ENCODE measurements at regions not wholly inside any gene's neighbourhood (a gene's known extent, or its start where the extent isn't known, plus 50 kb on each side); places are given as distances from the start of the nearest gene placed in this dataset.

DNA sequence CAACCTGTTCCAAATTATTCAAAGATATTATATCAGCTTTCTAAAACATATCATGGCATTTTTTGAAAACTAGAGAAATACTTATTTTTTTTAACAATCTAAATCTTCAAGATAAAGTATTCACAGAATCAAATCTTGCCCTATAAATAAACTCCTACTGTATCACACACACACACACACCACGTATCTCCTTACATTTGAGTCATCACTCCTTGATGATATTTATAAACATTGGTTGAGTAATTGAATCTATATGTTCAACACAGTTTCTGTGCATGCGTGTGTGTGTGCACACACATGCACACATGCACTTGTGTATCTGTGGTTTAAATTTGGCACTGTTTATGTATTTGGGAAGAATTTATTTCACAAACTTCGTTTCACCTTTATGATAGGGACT is 1716.4 kb downstream of the EFNA5 start:
- no peak overlapping the region for H3K4me3 ChIP-seq (ENCODE audit: insufficient read depth, low read depth, low read length)
- H3K36me3 ChIP-seq (ENCODE audit: insufficient read depth, low read length): no peaks in the 10 kb centered on the region
- no peaks in the 10 kb centered on the region for H3K4me1 ChIP-seq (ENCODE audit: insufficient read depth, low read length)
- no peak overlapping the region for H3K4me2 ChIP-seq (ENCODE audit: low read length)
- H3K27me3 ChIP-seq (ENCODE audit: insufficient read depth, low read length): no peaks in the 10 kb centered on the region
- H4K20me1 ChIP-seq (ENCODE audit: insufficient read depth, low read length): no peaks in the 10 kb centered on the region
- H3K36me3 Mint-ChIP-seq (ENCODE audit: low read depth, unreplicated experiment): no peaks in the 10 kb centered on the region
- H3K9ac ChIP-seq (ENCODE audit: low read length): no peak overlapping the region
- H3K79me2 ChIP-seq (ENCODE audit: insufficient read depth, low read length): no peaks in the 10 kb centered on the region
- no peaks in the 10 kb centered on the region for H3K27me3 Mint-ChIP-seq (ENCODE audit: low read depth, unreplicated experiment)
- H3K4me1 Mint-ChIP-seq (ENCODE audit: low read depth, unreplicated experiment): peaks cover 9% of the 10 kb centered on the region
- TF ChIP-seq, protein P1, sequence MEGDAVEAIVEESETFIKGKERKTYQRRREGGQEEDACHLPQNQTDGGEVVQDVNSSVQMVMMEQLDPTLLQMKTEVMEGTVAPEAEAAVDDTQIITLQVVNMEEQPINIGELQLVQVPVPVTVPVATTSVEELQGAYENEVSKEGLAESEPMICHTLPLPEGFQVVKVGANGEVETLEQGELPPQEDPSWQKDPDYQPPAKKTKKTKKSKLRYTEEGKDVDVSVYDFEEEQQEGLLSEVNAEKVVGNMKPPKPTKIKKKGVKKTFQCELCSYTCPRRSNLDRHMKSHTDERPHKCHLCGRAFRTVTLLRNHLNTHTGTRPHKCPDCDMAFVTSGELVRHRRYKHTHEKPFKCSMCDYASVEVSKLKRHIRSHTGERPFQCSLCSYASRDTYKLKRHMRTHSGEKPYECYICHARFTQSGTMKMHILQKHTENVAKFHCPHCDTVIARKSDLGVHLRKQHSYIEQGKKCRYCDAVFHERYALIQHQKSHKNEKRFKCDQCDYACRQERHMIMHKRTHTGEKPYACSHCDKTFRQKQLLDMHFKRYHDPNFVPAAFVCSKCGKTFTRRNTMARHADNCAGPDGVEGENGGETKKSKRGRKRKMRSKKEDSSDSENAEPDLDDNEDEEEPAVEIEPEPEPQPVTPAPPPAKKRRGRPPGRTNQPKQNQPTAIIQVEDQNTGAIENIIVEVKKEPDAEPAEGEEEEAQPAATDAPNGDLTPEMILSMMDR (IDR thresholded peaks at IDR 0.05; ENCODE audit: insufficient read depth, low read depth, low read length): no peak
- no peak for TF ChIP-seq EZH2 (IDR thresholded peaks at IDR 0.05; ENCODE audit: insufficient read depth, low read length)
- H3K27ac ChIP-seq (ENCODE audit: low read depth, low read length): no peak overlapping the region
- no peaks in the 10 kb centered on the region for H3K9me3 ChIP-seq (ENCODE audit: insufficient read depth, low read depth, low read length)
- FAIRE-seq: no peak
- no peak overlapping the region for H3K27ac Mint-ChIP-seq (ENCODE audit: unreplicated experiment)
- H3K9me3 Mint-ChIP-seq (ENCODE audit: unreplicated experiment): no peaks in the 10 kb centered on the region
- no peak overlapping the region for H2AFZ ChIP-seq (ENCODE audit: low read depth, low read length)
- H3K4me3 Mint-ChIP-seq (ENCODE audit: unreplicated experiment): no peak overlapping the region
- no peak for DNase-seq (ENCODE audit: low read depth)

DNA sequence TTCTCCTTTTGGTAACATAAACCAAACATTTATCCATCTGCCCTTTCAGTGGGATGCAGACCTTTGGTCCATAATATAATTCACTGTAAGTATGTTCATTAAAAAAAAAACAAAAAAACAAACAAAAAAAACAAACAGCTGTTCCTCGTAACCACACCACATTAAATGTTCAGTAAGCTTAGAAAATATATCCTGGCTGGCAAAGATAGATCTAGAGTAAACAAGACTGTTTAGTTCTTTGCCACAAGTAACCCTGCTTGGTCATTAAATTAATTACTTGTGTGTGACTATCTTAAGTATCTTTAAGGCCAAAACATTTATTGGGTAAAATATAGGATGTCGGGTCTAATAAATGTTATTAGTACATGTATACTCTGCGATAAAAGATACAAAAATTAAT is 1717.1 kb downstream of the EFNA5 start:
- H3K4me3 Mint-ChIP-seq (ENCODE audit: unreplicated experiment): no peak overlapping the region
- H3K4me1 Mint-ChIP-seq (ENCODE audit: low read depth, unreplicated experiment): peaks cover 9% of the 10 kb centered on the region
- Histone ChIP-seq H3K4me3 (ENCODE audit: insufficient read depth, low read depth, low read length) (no peak overlapping the region), H3K79me2 (ENCODE audit: insufficient read depth, low read length) (no peaks in the 10 kb centered on the region), H3K4me1 (ENCODE audit: insufficient read depth, low read length) (no peaks in the 10 kb centered on the region), H4K20me1 (ENCODE audit: insufficient read depth, low read length) (no peaks in the 10 kb centered on the region), H3K27me3 (ENCODE audit: insufficient read depth, low read length) (no peaks in the 10 kb centered on the region), H3K9ac (ENCODE audit: low read length) (no peak overlapping the region), H3K4me2 (ENCODE audit: low read length) (no peak overlapping the region), H2AFZ (ENCODE audit: low read depth, low read length) (no peak overlapping the region), H3K36me3 (ENCODE audit: insufficient read depth, low read length) (no peaks in the 10 kb centered on the region), H3K27ac (ENCODE audit: low read depth, low read length) (no peak overlapping the region), H3K9me3 (ENCODE audit: insufficient read depth, low read depth, low read length) (no peaks in the 10 kb centered on the region)
- H3K27me3 Mint-ChIP-seq (ENCODE audit: low read depth, unreplicated experiment): no peaks in the 10 kb centered on the region
- H3K9me3 Mint-ChIP-seq (ENCODE audit: unreplicated experiment): no peaks in the 10 kb centered on the region
- TF ChIP-seq, protein P1 (IDR thresholded peaks at IDR 0.05; ENCODE audit: insufficient read depth, low read depth, low read length): no peak
- TF ChIP-seq EZH2 (IDR thresholded peaks at IDR 0.05; ENCODE audit: insufficient read depth, low read length): no peak
- DNase-seq (ENCODE audit: low read depth): no peak
- FAIRE-seq: no peak
- peak overlapping the region; percentile 18 for H3K27ac Mint-ChIP-seq (ENCODE audit: unreplicated experiment)
- no peaks in the 10 kb centered on the region for H3K36me3 Mint-ChIP-seq (ENCODE audit: low read depth, unreplicated experiment)

DNA sequence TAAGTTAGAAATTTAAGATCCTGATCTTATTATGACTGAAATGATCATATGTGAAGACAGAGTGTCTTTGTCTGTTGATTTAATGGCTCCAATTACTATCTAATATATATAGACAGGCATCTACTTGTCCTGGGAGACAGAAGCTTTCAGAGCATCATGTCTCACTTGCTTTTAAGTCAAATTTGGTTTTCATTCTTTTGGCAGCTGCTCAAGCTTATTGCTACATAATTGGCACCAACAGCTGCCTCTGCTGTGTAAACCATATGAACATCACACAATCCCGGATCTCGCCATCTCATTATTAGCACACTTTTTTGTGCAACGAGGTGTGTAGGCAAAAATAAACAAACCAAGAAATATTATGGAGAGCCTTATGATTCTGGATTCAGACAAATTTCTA is 1717.9 kb downstream of the EFNA5 start:
- H3K4me2 ChIP-seq (ENCODE audit: low read length): no peak overlapping the region
- no peaks in the 10 kb centered on the region for H4K20me1 ChIP-seq (ENCODE audit: insufficient read depth, low read length)
- H3K4me1 ChIP-seq (ENCODE audit: insufficient read depth, low read length): no peaks in the 10 kb centered on the region
- H3K36me3 Mint-ChIP-seq (ENCODE audit: low read depth, unreplicated experiment): no peaks in the 10 kb centered on the region
- H3K27me3 ChIP-seq (ENCODE audit: insufficient read depth, low read length): no peaks in the 10 kb centered on the region
- H3K79me2 ChIP-seq (ENCODE audit: insufficient read depth, low read length): no peaks in the 10 kb centered on the region
- peaks cover 9% of the 10 kb centered on the region for H3K4me1 Mint-ChIP-seq (ENCODE audit: low read depth, unreplicated experiment)
- H3K9me3 Mint-ChIP-seq (ENCODE audit: unreplicated experiment): no peaks in the 10 kb centered on the region
- DNase-seq (ENCODE audit: low read depth) (no peak), FAIRE-seq (no peak)
- no peak overlapping the region for H3K27ac ChIP-seq (ENCODE audit: low read depth, low read length)
- H2AFZ ChIP-seq (ENCODE audit: low read depth, low read length): no peak overlapping the region
- no peaks in the 10 kb centered on the region for H3K9me3 ChIP-seq (ENCODE audit: insufficient read depth, low read depth, low read length)
- no peak overlapping the region for H3K4me3 Mint-ChIP-seq (ENCODE audit: unreplicated experiment)
- TF ChIP-seq EZH2 (IDR thresholded peaks at IDR 0.05; ENCODE audit: insufficient read depth, low read length): no peak
- TF ChIP-seq, protein P1 (IDR thresholded peaks at IDR 0.05; ENCODE audit: insufficient read depth, low read depth, low read length): no peak
- H3K36me3 ChIP-seq (ENCODE audit: insufficient read depth, low read length): no peaks in the 10 kb centered on the region
- H3K9ac ChIP-seq (ENCODE audit: low read length): no peak overlapping the region
- H3K27ac Mint-ChIP-seq (ENCODE audit: unreplicated experiment): no peak overlapping the region
- no peak overlapping the region for H3K4me3 ChIP-seq (ENCODE audit: insufficient read depth, low read depth, low read length)
- H3K27me3 Mint-ChIP-seq (ENCODE audit: low read depth, unreplicated experiment): no peaks in the 10 kb centered on the region

Measured in astrocyte (in vitro differentiated cells and primary cell).